Endothelial cell (in vitro differentiated cells): ENCODE measurements at regions not wholly inside any gene's neighbourhood (a gene's known extent, or its start where the extent isn't known, plus 50 kb on each side); places are given as distances from the start of the nearest gene placed in this dataset.

Source experiments
- DNase-seq: peaks from one replicate; pipeline ENCODE4 v3.0.0; 2021; ENCODE audit warnings: low spot score
- H3K27ac Mint-ChIP-seq: one replicate; pipeline ENCODE4 v1.8.0; 2021; ENCODE audit warnings: mixed read lengths, inconsistent platforms; ENCODE audit not compliant: unreplicated experiment
- H3K27me3 Mint-ChIP-seq: one replicate; pipeline ENCODE4 v1.8.0; 2021; ENCODE audit warnings: mild to moderate bottlenecking, moderate library complexity, mixed read lengths, inconsistent platforms; ENCODE audit not compliant: unreplicated experiment
- H3K36me3 Mint-ChIP-seq: one replicate; pipeline ENCODE4 v1.8.0; 2021; ENCODE audit warnings: mild to moderate bottlenecking, low read depth, mixed read lengths, inconsistent platforms; ENCODE audit not compliant: unreplicated experiment
- H3K4me1 Mint-ChIP-seq: one replicate; pipeline ENCODE4 v1.8.0; 2021; ENCODE audit warnings: mild to moderate bottlenecking, mixed read lengths, inconsistent platforms; ENCODE audit not compliant: unreplicated experiment
- H3K4me3 Mint-ChIP-seq: one replicate; pipeline ENCODE4 v1.8.0; 2021; ENCODE audit warnings: mild to moderate bottlenecking, mixed read lengths, inconsistent platforms; ENCODE audit not compliant: unreplicated experiment
- H3K9me3 Mint-ChIP-seq: one replicate; pipeline ENCODE4 v1.8.0; 2021; ENCODE audit warnings: mixed read lengths, inconsistent platforms; ENCODE audit not compliant: unreplicated experiment
- TF ChIP-seq, protein P1 (sequence below): fragments of 200-600 bp; sonication (generic); IDR thresholded peaks from one replicate; pipeline ENCODE4 v1.5.0; 2021; ENCODE audit warnings: antibody characterized with exemption; ENCODE audit not compliant: unreplicated experiment

DNA sequence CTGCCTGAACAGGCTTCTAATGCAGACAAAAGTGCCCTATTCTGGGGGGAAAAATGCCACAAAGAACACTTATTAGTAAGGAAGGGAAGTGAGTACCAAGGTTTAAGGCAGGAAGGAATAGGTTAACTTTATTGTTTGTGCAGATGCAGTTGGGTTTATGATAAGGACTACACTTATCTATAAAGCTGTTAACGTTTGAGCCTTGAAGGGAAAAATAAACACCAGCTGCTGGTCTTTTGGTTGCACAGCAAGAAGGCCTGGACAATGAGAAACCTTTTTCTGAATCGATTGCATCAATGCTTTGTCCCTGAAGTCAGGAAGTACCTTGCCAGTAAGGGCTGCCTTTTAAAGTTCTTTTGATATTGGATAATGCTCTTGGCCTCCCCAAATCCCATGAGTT lies 407.8 kb downstream of the ATP23 start:
- H3K4me3 Mint-ChIP-seq: no peak overlapping the region
- no peaks in the 10 kb centered on the region for H3K36me3 Mint-ChIP-seq
- no peaks in the 10 kb centered on the region for H3K9me3 Mint-ChIP-seq
- H3K27me3 Mint-ChIP-seq: no peaks in the 10 kb centered on the region
- DNase-seq: no peak
- no peak overlapping the region for H3K27ac Mint-ChIP-seq
- TF ChIP-seq, protein P1, sequence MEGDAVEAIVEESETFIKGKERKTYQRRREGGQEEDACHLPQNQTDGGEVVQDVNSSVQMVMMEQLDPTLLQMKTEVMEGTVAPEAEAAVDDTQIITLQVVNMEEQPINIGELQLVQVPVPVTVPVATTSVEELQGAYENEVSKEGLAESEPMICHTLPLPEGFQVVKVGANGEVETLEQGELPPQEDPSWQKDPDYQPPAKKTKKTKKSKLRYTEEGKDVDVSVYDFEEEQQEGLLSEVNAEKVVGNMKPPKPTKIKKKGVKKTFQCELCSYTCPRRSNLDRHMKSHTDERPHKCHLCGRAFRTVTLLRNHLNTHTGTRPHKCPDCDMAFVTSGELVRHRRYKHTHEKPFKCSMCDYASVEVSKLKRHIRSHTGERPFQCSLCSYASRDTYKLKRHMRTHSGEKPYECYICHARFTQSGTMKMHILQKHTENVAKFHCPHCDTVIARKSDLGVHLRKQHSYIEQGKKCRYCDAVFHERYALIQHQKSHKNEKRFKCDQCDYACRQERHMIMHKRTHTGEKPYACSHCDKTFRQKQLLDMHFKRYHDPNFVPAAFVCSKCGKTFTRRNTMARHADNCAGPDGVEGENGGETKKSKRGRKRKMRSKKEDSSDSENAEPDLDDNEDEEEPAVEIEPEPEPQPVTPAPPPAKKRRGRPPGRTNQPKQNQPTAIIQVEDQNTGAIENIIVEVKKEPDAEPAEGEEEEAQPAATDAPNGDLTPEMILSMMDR: no peak
- peaks cover 5% of the 10 kb centered on the region for H3K4me1 Mint-ChIP-seq

DNA sequence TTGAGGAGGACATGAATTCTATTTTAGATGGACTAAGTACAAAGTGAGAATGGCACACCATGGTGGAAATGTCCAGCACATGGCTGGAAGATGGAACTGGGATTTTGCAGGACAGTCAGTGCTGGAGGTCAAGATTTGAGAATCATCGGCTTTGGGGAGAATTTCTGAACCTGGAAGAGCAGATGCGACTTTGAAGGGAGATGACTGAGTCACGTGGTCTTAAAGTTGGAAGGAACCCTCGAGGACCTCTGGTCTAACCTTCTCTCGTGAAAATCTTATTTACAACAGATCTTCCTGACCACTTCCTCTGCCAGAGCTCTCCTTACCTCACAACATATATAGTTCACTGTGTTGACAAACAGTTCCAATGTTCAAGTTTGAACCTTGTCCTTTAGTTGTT lies 415.4 kb downstream of the ATP23 start:
- Mint-ChIP-seq H3K36me3 (no peaks in the 10 kb centered on the region), H3K4me3 (no peak overlapping the region), H3K4me1 (peaks cover 2% of the 10 kb centered on the region), H3K27ac (no peak overlapping the region), H3K27me3 (peaks cover 3% of the 10 kb centered on the region), H3K9me3 (no peaks in the 10 kb centered on the region)
- no peak for DNase-seq
- TF ChIP-seq, protein P1: no peak

DNA sequence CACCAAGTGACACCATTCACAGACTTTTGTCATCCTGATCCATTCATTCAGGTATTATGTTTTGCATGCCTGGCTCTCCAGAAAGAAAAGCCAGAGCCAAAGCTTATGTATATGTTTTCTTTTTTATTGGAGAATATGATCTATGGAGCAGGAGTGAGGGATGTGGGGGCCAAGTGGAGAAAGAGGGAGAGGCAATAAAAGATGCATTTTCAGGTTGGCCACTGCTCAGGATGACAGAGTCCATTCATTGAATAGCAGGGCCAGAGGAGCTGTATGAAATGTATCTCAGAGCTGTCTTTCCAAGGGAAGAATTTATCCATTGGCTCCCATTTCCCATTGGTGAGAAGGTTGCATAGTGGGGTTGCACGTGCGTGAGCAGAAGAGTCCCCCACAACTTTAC lies 416.1 kb downstream of the ATP23 start:
- H3K4me3 Mint-ChIP-seq: no peak overlapping the region
- TF ChIP-seq, protein P1: no peak
- no peaks in the 10 kb centered on the region for H3K36me3 Mint-ChIP-seq
- no peak overlapping the region for H3K27ac Mint-ChIP-seq
- H3K27me3 Mint-ChIP-seq: peaks cover 3% of the 10 kb centered on the region
- no peaks in the 10 kb centered on the region for H3K9me3 Mint-ChIP-seq
- H3K4me1 Mint-ChIP-seq: peaks cover 2% of the 10 kb centered on the region
- DNase-seq: no peak

DNA sequence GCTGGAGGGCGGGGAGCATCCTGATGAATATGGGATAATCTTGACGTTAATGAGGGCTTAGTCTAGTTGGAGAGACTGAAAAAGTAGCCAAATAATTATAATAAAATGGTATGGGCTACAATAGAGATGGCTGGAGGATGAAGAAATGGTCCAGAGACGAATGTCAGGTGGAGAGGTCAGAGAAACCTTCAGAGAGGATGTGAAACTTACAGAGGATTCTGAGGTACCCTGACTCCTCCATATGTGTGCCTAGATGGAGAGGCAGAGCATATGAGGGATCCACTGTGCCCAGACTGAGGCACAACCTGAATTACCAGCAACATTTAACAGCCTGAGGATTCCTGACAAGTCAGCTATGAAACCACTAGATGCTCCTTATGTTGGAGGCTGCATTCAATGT lies 417.0 kb downstream of the ATP23 start:
- no peak for DNase-seq
- Mint-ChIP-seq H3K36me3 (no peaks in the 10 kb centered on the region), H3K4me3 (no peak overlapping the region)

DNA sequence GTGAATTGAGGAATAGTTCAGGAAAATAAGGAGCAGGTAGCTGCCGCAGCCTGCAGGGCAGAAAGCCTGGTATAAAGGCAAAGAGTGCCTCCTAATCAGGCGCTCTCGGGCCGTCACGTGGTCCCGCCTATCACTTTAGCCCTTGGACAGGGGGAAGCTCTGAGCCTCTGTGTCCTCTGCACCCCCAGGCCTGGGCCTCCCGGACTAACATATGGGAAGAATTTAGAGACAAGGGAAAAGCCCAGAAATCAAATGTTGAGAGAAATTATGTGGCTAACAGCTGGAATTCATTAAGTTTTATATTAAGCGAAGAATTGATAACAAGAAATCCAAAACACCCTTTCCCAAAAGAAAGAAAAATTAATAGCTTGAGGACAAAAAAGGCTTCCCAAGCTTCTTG lies 417.7 kb downstream of the ATP23 start:
- TF ChIP-seq, protein P1: no peak
- H3K36me3 Mint-ChIP-seq: no peaks in the 10 kb centered on the region
- H3K27me3 Mint-ChIP-seq: peaks cover 3% of the 10 kb centered on the region
- H3K9me3 Mint-ChIP-seq: no peaks in the 10 kb centered on the region
- no peak overlapping the region for H3K27ac Mint-ChIP-seq
- no peak overlapping the region for H3K4me3 Mint-ChIP-seq
- no peaks in the 10 kb centered on the region for H3K4me1 Mint-ChIP-seq
- DNase-seq: no peak

More for the DNA sequence above, 417.0 kb downstream of the ATP23 start:
- Mint-ChIP-seq H3K4me1 (peaks cover under 1% of the 10 kb centered on the region), H3K9me3 (no peaks in the 10 kb centered on the region), H3K27me3 (peaks cover 3% of the 10 kb centered on the region), H3K27ac (no peak overlapping the region)
- TF ChIP-seq, protein P1: no peak
